ENCODE measurements at regions not wholly inside any gene's neighbourhood (a gene's known extent, or its start where the extent isn't known, plus 50 kb on each side); places are given as distances from the start of the nearest gene placed in this dataset.
A peak's percentile ranks its signal among the peaks of the same experiment; 100 is the strongest.

DNA sequence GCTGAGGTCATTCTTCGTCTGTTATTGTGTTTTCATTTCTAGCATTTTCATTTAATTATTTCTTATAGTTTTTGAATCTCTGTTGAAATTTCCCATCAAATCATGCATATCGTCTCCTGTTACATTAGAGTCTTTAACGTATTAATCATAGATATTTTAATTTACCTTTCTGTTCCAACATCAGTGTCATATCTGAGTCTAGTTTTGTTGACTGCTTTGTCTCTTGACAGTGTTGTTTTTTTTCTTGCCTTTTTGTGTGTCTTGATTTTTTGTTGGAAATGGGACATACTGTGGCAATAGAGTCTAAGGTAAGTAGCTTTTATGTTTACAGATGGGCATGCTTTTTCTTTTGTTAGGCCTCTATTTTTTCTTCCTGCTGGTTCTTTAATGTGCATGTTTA lies 286.8 kb upstream of the THRB start:
- Histone ChIP-seq H3K4me3 (ENCODE audit: low read depth in 1 of 3, low read length in 3 of 3) (no peak overlapping the region), H3K27me3 (ENCODE audit: control insufficient read depth in 3 of 3, insufficient read depth in 3 of 3, low read length in 3 of 3) (no peaks in the 10 kb centered on the region), H3K9me3 (ENCODE audit: control insufficient read depth in 2 of 2, insufficient read depth in 1 of 2, low read depth in 1 of 2, low read length in 1 of 2) (peaks cover 0 to 5% of the 10 kb centered on the region in 2 donors), H3K4me1 (ENCODE audit: control insufficient read depth in 3 of 3, insufficient read depth in 2 of 3, low read depth in 1 of 3, low read length in 2 of 3) (no peaks in the 10 kb centered on the region), H3K36me3 (ENCODE audit: control insufficient read depth in 3 of 3, insufficient read depth in 2 of 3, low read depth in 1 of 3, low read length in 3 of 3) (no peaks in the 10 kb centered on the region), H3K27ac (ENCODE audit: low read depth in 1 of 3, low read length in 2 of 3) (no peak overlapping the region)
- DNase-seq (no peak), FAIRE-seq (no peak)
- 89 to 92% (median 91%) methylated on average over 3 of the region's 3 CpGs for WGBS, 3 donors

GRCh38 chr3:24793896-24794295 lies 299.2 kb upstream of the THRB start:
- no peak for DNase-seq

DNA sequence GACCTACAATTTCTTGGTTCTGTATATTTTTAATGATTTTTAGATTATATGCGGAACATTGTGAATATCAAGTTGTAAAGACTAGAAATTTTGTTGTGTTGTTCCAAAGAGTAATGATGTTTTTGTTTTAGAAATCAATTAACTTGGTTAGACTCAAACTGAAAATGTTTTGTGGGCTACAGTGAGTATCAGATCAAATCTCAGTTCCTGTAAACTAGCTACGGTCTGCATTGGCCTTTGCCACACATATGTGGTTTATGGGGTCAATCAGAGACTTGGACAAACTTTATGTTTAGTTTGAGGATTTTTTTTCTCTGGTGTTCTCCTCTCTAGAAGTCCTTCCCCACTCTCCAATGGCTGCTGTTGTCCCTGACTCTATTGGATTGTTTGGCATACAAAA lies 308.0 kb upstream of the THRB start:
- H3K9me3 ChIP-seq (ENCODE audit: control insufficient read depth in 2 of 2, insufficient read depth in 1 of 2, low read depth in 1 of 2, low read length in 1 of 2) = no peaks in the 10 kb centered on the region
- FAIRE-seq (no peak), DNase-seq (no peak)
- WGBS, 3 donors = 68 to 71% (median 71%) methylated on average over 2 of the region's 2 CpGs
- no peaks in the 10 kb centered on the region for H3K36me3 ChIP-seq (ENCODE audit: control insufficient read depth in 3 of 3, insufficient read depth in 2 of 3, low read depth in 1 of 3, low read length in 3 of 3)
- H3K27me3 ChIP-seq (ENCODE audit: control insufficient read depth in 3 of 3, insufficient read depth in 3 of 3, low read length in 3 of 3) = peaks cover 0 to 3% (median 0%) of the 10 kb centered on the region in 3 donors
- H3K4me3 ChIP-seq (ENCODE audit: low read depth in 1 of 3, low read length in 3 of 3) = no peak overlapping the region
- H3K27ac ChIP-seq (ENCODE audit: low read depth in 1 of 3, low read length in 2 of 3) = no peak overlapping the region
- no peaks in the 10 kb centered on the region for H3K4me1 ChIP-seq (ENCODE audit: control insufficient read depth in 3 of 3, insufficient read depth in 2 of 3, low read depth in 1 of 3, low read length in 2 of 3)

More at GRCh38 chr3:24793896-24794295, 299.2 kb upstream of the THRB start:
- Histone ChIP-seq H3K27me3 (ENCODE audit: control insufficient read depth in 3 of 3, insufficient read depth in 3 of 3, low read length in 3 of 3) (peaks cover 0 to 3% (median 0%) of the 10 kb centered on the region in 3 donors), H3K4me1 (ENCODE audit: control insufficient read depth in 3 of 3, insufficient read depth in 2 of 3, low read depth in 1 of 3, low read length in 2 of 3) (no peaks in the 10 kb centered on the region), H3K27ac (ENCODE audit: low read depth in 1 of 3, low read length in 2 of 3) (no peak overlapping the region), H3K4me3 (ENCODE audit: low read depth in 1 of 3, low read length in 3 of 3) (no peak overlapping the region), H3K36me3 (ENCODE audit: control insufficient read depth in 3 of 3, insufficient read depth in 2 of 3, low read depth in 1 of 3, low read length in 3 of 3) (no peaks in the 10 kb centered on the region), H3K9me3 (ENCODE audit: control insufficient read depth in 2 of 2, insufficient read depth in 1 of 2, low read depth in 1 of 2, low read length in 1 of 2) (no peaks in the 10 kb centered on the region)
- FAIRE-seq = no peak
- 59 to 63% (median 60%) methylated on average over 5 of the region's 5 CpGs for WGBS, 3 donors

- no peak overlapping the region for H3K27ac ChIP-seq (ENCODE audit: low read depth in 1 of 3, low read length in 2 of 3)
- no peak for FAIRE-seq
- DNase-seq = no peak
- no peaks in the 10 kb centered on the region for H3K4me1 ChIP-seq (ENCODE audit: control insufficient read depth in 3 of 3, insufficient read depth in 2 of 3, low read depth in 1 of 3, low read length in 2 of 3)
- H3K27me3 ChIP-seq (ENCODE audit: control insufficient read depth in 3 of 3, insufficient read depth in 3 of 3, low read length in 3 of 3) = no peaks in the 10 kb centered on the region
- no peak overlapping the region for H3K4me3 ChIP-seq (ENCODE audit: low read depth in 1 of 3, low read length in 3 of 3)
- H3K9me3 ChIP-seq (ENCODE audit: control insufficient read depth in 2 of 2, insufficient read depth in 1 of 2, low read depth in 1 of 2, low read length in 1 of 2) = no peaks in the 10 kb centered on the region
- H3K36me3 ChIP-seq (ENCODE audit: control insufficient read depth in 3 of 3, insufficient read depth in 2 of 3, low read depth in 1 of 3, low read length in 3 of 3) = no peaks in the 10 kb centered on the region
- 87 to 89% (median 87%) methylated on average over 1 of the region's 1 CpG for WGBS, 3 donors
These were observed 309.4 kb upstream of the THRB start for GRCh38 chr3:24804095-24804494.

DNA sequence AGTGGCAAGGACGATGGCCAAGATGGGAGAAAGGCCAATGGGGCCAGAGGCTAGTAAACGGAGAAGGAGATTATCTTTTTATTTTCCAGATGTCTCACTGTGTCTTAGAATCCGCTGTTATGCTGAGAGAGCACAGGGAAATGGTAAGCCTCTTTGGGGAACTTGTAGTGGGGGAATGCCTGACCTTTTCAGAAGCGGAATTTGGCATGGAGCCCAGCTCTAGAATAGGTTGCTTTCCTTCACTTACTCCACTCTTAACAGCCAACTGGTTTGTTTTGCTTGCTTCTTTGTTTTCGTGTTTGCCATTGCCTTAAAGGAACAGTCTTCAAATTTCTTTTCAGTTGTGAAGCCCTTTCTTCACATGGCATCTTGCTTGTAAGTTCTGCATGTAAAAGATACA lies 316.2 kb upstream of the THRB start:
- Histone ChIP-seq H3K4me3 (ENCODE audit: low read depth in 1 of 3, low read length in 3 of 3) (no peak overlapping the region), H3K9me3 (ENCODE audit: control insufficient read depth in 2 of 2, insufficient read depth in 1 of 2, low read depth in 1 of 2, low read length in 1 of 2) (no peaks in the 10 kb centered on the region), H3K27me3 (ENCODE audit: control insufficient read depth in 3 of 3, insufficient read depth in 3 of 3, low read length in 3 of 3) (no peaks in the 10 kb centered on the region), H3K36me3 (ENCODE audit: control insufficient read depth in 3 of 3, insufficient read depth in 2 of 3, low read depth in 1 of 3, low read length in 3 of 3) (no peaks in the 10 kb centered on the region), H3K4me1 (ENCODE audit: control insufficient read depth in 3 of 3, insufficient read depth in 2 of 3, low read depth in 1 of 3, low read length in 2 of 3) (no peaks in the 10 kb centered on the region), H3K27ac (ENCODE audit: low read depth in 1 of 3, low read length in 2 of 3) (no peak overlapping the region)
- no peak for FAIRE-seq
- 40 to 46% (median 42%) methylated on average over 5 of the region's 5 CpGs for WGBS, 3 donors
- no peak for DNase-seq

DNA sequence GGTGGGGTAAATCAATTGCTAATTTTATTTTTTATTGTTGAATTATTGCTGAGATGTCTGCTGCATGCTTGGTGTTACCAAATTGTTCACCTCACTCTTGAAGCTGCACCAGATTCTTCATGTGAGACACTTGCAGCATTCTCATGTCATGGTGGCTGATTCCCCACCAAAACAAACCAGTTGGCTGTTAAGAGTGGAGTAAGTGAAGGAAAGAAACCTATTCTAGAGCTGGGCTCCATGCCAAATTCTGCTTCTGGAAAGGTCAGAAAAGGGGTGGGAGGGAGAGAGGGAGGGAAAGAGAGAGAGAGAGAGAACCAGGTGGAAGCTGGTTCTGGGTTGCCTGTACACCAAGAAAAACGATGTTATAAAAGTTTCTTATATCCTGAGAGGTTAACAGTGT lies 317.5 kb upstream of the THRB start:
- H3K4me3 ChIP-seq (ENCODE audit: low read depth in 1 of 3, low read length in 3 of 3) = no peak overlapping the region
- no peak for FAIRE-seq
- H3K27me3 ChIP-seq (ENCODE audit: control insufficient read depth in 3 of 3, insufficient read depth in 3 of 3, low read length in 3 of 3) = no peaks in the 10 kb centered on the region
- DNase-seq = no peak
- whole genome bisulfite sequencing, 3 donors = 40 to 67% (median 49%) methylated on average over 1 of the region's 1 CpG
- no peaks in the 10 kb centered on the region for H3K9me3 ChIP-seq (ENCODE audit: control insufficient read depth in 2 of 2, insufficient read depth in 1 of 2, low read depth in 1 of 2, low read length in 1 of 2)
- H3K4me1 ChIP-seq (ENCODE audit: control insufficient read depth in 3 of 3, insufficient read depth in 2 of 3, low read depth in 1 of 3, low read length in 2 of 3) = no peaks in the 10 kb centered on the region
- no peak overlapping the region for H3K27ac ChIP-seq (ENCODE audit: low read depth in 1 of 3, low read length in 2 of 3)
- no peaks in the 10 kb centered on the region for H3K36me3 ChIP-seq (ENCODE audit: control insufficient read depth in 3 of 3, insufficient read depth in 2 of 3, low read depth in 1 of 3, low read length in 3 of 3)

DNA sequence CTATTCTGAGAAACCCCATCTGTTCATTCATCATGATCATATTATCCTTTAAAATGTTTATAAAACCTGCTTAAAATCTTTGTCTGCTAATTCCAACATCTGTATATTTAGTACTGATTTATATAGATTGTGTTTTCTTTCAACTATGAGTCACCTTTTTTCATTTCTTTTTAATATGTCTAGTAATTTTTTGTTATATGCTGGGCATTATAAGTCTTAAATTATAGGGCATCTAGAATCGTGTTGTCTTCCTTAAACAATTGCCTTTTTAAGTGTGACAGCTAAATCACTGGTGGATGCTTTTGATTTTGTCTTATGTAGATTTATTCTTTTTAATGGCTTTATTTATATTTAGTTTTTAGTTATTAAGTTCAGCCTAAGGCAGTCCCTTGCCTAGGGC lies 323.4 kb upstream of the THRB start:
- H3K27ac ChIP-seq (ENCODE audit: low read depth in 1 of 3, low read length in 2 of 3) = no peak overlapping the region
- DNase-seq (no peak), FAIRE-seq (no peak)
- no peak overlapping the region for H3K4me3 ChIP-seq (ENCODE audit: low read depth in 1 of 3, low read length in 3 of 3)
- H3K9me3 ChIP-seq (ENCODE audit: control insufficient read depth in 2 of 2, insufficient read depth in 1 of 2, low read depth in 1 of 2, low read length in 1 of 2) = peaks cover 0 to 5% of the 10 kb centered on the region in 2 donors
- no peaks in the 10 kb centered on the region for H3K4me1 ChIP-seq (ENCODE audit: control insufficient read depth in 3 of 3, insufficient read depth in 2 of 3, low read depth in 1 of 3, low read length in 2 of 3)
- no peaks in the 10 kb centered on the region for H3K36me3 ChIP-seq (ENCODE audit: control insufficient read depth in 3 of 3, insufficient read depth in 2 of 3, low read depth in 1 of 3, low read length in 3 of 3)
- 50 to 78% (median 57%) methylated on average over 1 of the region's 1 CpG for WGBS, 3 donors
- no peaks in the 10 kb centered on the region for H3K27me3 ChIP-seq (ENCODE audit: control insufficient read depth in 3 of 3, insufficient read depth in 3 of 3, low read length in 3 of 3)

DNA sequence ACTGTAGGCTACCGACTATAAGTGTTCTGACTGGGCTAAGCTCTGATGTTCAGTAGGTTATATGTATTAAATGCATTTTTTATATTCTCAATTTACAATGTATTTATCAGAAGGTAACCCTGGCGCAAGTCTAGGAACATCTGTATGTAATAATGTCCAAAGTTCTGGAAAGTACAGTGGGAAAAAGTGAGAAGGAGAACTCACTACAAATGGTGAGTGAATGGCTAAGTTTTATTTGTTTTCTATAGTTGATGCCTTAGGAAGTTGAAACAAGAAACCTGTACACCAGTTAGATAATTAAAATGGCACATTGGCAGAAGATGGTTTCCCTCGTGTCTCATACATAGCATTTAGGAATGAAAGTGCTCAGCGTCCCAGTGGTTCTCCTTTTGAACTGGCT lies 333.4 kb upstream of the THRB start:
- FAIRE-seq (no peak), DNase-seq (no peak)
- peaks cover 0 to 6% (median 0%) of the 10 kb centered on the region in 3 donors for H3K4me1 ChIP-seq (ENCODE audit: control insufficient read depth in 3 of 3, insufficient read depth in 2 of 3, low read depth in 1 of 3, low read length in 2 of 3)
- no peak overlapping the region for H3K27ac ChIP-seq (ENCODE audit: low read depth in 1 of 3, low read length in 2 of 3)
- H3K36me3 ChIP-seq (ENCODE audit: control insufficient read depth in 3 of 3, insufficient read depth in 2 of 3, low read depth in 1 of 3, low read length in 3 of 3) = no peaks in the 10 kb centered on the region
- H3K9me3 ChIP-seq (ENCODE audit: control insufficient read depth in 2 of 2, insufficient read depth in 1 of 2, low read depth in 1 of 2, low read length in 1 of 2) = no peaks in the 10 kb centered on the region
- 60 to 72% (median 64%) methylated on average over 4 of the region's 4 CpGs for WGBS, 3 donors
- peaks cover 3 to 48% (median 12%) of the 10 kb centered on the region in 3 donors for H3K27me3 ChIP-seq (ENCODE audit: control insufficient read depth in 3 of 3, insufficient read depth in 3 of 3, low read length in 3 of 3)
- no peak overlapping the region for H3K4me3 ChIP-seq (ENCODE audit: low read depth in 1 of 3, low read length in 3 of 3)

DNA sequence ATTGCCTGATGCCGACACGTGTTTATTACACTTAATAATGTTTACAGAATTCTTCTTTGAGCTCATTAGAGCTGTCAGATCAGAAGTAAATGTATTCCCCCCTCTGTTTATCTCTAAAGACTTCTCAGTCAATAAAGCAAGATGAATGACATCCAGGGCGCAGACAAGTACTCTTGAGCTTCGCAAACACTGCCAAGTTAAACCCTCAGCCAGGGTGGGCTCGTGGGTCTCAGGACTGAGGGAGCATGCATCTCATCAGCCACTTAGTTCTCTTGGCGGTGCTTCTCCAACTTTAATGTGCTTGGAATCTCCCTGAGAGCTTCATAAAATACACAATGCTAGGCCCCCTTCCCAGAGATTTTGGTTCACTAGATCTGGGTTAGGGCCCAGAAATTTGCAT lies 333.9 kb upstream of the THRB start:
- no peak overlapping the region for H3K27ac ChIP-seq (ENCODE audit: low read depth in 1 of 3, low read length in 2 of 3)
- 24 to 31% (median 31%) methylated on average over 6 of the region's 6 CpGs for WGBS, 3 donors
- FAIRE-seq = no peak

More for the DNA sequence above, 333.9 kb upstream of the THRB start:
- Histone ChIP-seq H3K4me3 (ENCODE audit: low read depth in 1 of 3, low read length in 3 of 3) (no peak overlapping the region), H3K27me3 (ENCODE audit: control insufficient read depth in 3 of 3, insufficient read depth in 3 of 3, low read length in 3 of 3) (peaks cover 3 to 52% (median 12%) of the 10 kb centered on the region in 3 donors), H3K9me3 (ENCODE audit: control insufficient read depth in 2 of 2, insufficient read depth in 1 of 2, low read depth in 1 of 2, low read length in 1 of 2) (no peaks in the 10 kb centered on the region), H3K36me3 (ENCODE audit: control insufficient read depth in 3 of 3, insufficient read depth in 2 of 3, low read depth in 1 of 3, low read length in 3 of 3) (no peaks in the 10 kb centered on the region), H3K4me1 (ENCODE audit: control insufficient read depth in 3 of 3, insufficient read depth in 2 of 3, low read depth in 1 of 3, low read length in 2 of 3) (peaks cover 0 to 6% (median 0%) of the 10 kb centered on the region in 3 donors)
- peak in 1 of 2 donors; percentile 2 for DNase-seq
